ENCODE measurements at regions not wholly inside any gene's neighbourhood (a gene's known extent, or its start where the extent isn't known, plus 50 kb on each side); places are given as distances from the start of the nearest gene placed in this dataset.

GRCh38 chr16:73558219-73558618 lies 510.3 kb upstream of the ZFHX3 start:
- no peak for DNase-seq

GRCh38 chr16:73553941-73554660 lies 506.2 kb upstream of the ZFHX3 start:
- no peak for DNase-seq

- no peak for DNase-seq
These were observed 502.2 kb upstream of the ZFHX3 start for GRCh38 chr16:73549984-73550631.

GRCh38 chr16:73547552-73548403 lies 499.9 kb upstream of the ZFHX3 start:
- no peak for DNase-seq

- DNase-seq, result no peak
These were observed 498.5 kb upstream of the ZFHX3 start for GRCh38 chr16:73546341-73546845.

- no peak for DNase-seq
These were observed 497.8 kb upstream of the ZFHX3 start for GRCh38 chr16:73545755-73546154.

- DNase-seq, result no peak
These were observed 497.4 kb upstream of the ZFHX3 start for GRCh38 chr16:73545290-73545689.

GRCh38 chr16:73544826-73545225 lies 496.9 kb upstream of the ZFHX3 start:
- DNase-seq, result no peak

GRCh38 chr16:73543970-73544599 lies 496.2 kb upstream of the ZFHX3 start:
- no peak for DNase-seq

GRCh38 chr16:73543331-73543969 lies 495.5 kb upstream of the ZFHX3 start:
- no peak for DNase-seq

GRCh38 chr16:73542885-73543284 lies 495.0 kb upstream of the ZFHX3 start:
- DNase-seq, result no peak

GRCh38 chr16:73537921-73538320 lies 490.0 kb upstream of the ZFHX3 start:
- DNase-seq, result no peak

GRCh38 chr16:73536931-73537330 lies 489.0 kb upstream of the ZFHX3 start:
- no peak for DNase-seq

- no peak for DNase-seq
These were observed 483.1 kb upstream of the ZFHX3 start for GRCh38 chr16:73531021-73531420.

GRCh38 chr16:73530529-73530928 lies 482.6 kb upstream of the ZFHX3 start:
- DNase-seq, result no peak

GRCh38 chr16:73529303-73530012 lies 481.5 kb upstream of the ZFHX3 start:
- DNase-seq, result no peak

GRCh38 chr16:73527187-73527586 lies 479.3 kb upstream of the ZFHX3 start:
- DNase-seq, result no peak

- no peak for DNase-seq
These were observed 478.3 kb upstream of the ZFHX3 start for GRCh38 chr16:73526011-73526804.

GRCh38 chr16:73523209-73523608 lies 475.3 kb upstream of the ZFHX3 start:
- no peak for DNase-seq

GRCh38 chr16:73521499-73521898 lies 473.6 kb upstream of the ZFHX3 start:
- no peak for DNase-seq

GRCh38 chr16:73515616-73516015 lies 467.7 kb upstream of the ZFHX3 start:
- no peak for DNase-seq
